Panc1 (cell line): ENCODE measurements at regions not wholly inside any gene's neighbourhood (a gene's known extent, or its start where the extent isn't known, plus 50 kb on each side); places are given as distances from the start of the nearest gene placed in this dataset.

ENCODE experiments used
- ATAC-seq: fragments of 200-7000 bp; cut with Tn5 transposase; 2 replicates; pipeline ENCODE4 v1.9.1; 2020; ENCODE audit warnings: mild to moderate bottlenecking, moderate library complexity
- BruUV-seq: library from RNA; stranded (reverse); fragments of 400-500 nt; replicated peaks from 2 replicates; lab custom pipeline; 2021; lab: Mats Ljungman, UMichigan
- CTCF ChIA-PET: fragments of 300-600 bp; sonication (Branson Sonifier 250); formaldehyde crosslinking; loops from one replicate; lab custom pipeline; 2022; ENCODE audit warnings: antibody characterized with exemption; lab: Charles Lee
- POLR2A ChIA-PET: fragments of 300-600 bp; sonication (Branson Sonifier 250); formaldehyde crosslinking; loops from one replicate; lab custom pipeline; 2022; ENCODE audit warnings: antibody characterized with exemption; lab: Charles Lee
- DNase-seq: peaks from one replicate; pipeline ENCODE4 v3.0.0-alpha.2; 2010; ENCODE audit warnings: low read depth, low spot score
- H3K27ac ChIP-seq: 2 replicates; pipeline ENCODE4 v1.5.1; 2011; ENCODE audit warnings: mild to moderate bottlenecking, low read length, inconsistent platforms
- H3K27me3 ChIP-seq: fragments of 200-500 bp; sonication (Bioruptor generic); 2 replicates; pipeline ENCODE4 v1.6.0; 2014; ENCODE audit warnings: low read length, inconsistent platforms; ENCODE audit not compliant: control insufficient read depth, insufficient read depth
- H3K36me3 ChIP-seq: fragments of 200-500 bp; sonication (Bioruptor generic); 2 replicates; pipeline ENCODE4 v1.5.1; 2014; ENCODE audit warnings: inconsistent platforms, mild to moderate bottlenecking, low read length, moderate library complexity; ENCODE audit not compliant: control insufficient read depth, insufficient read depth
- H3K4me1 ChIP-seq: 2 replicates; pipeline ENCODE4 v1.5.1; 2011; ENCODE audit warnings: inconsistent platforms, mild to moderate bottlenecking, low read length, moderate library complexity; ENCODE audit not compliant: control insufficient read depth, insufficient read depth
- H3K4me3 ChIP-seq, 2 experiments: 2 replicates each; pipeline ENCODE4 v1.5.1; 2011 to 2012; ENCODE audit warnings: low read depth in 2 of 2, low read length in 2 of 2, mild to moderate bottlenecking in 2 of 2, inconsistent platforms in 1 of 2, moderate library complexity in 1 of 2
- H3K9me3 ChIP-seq: fragments of 200-500 bp; sonication (Bioruptor generic); 2 replicates; pipeline ENCODE4 v1.5.1; 2014; ENCODE audit warnings: low read depth, mild to moderate bottlenecking, inconsistent platforms, low read length, moderate library complexity; ENCODE audit not compliant: control insufficient read depth, insufficient read depth
- POLR2AphosphoS5 ChIP-seq: IDR thresholded peaks from 2 replicates; pipeline ENCODE4 v1.6.1; 2012; ENCODE audit warnings: mild to moderate bottlenecking, low read depth, low read length, moderate library complexity
- SIN3A ChIP-seq: IDR thresholded peaks from 2 replicates; pipeline ENCODE4 v1.6.1; 2012; ENCODE audit warnings: low read depth, mild to moderate bottlenecking, low read length, moderate library complexity, borderline replicate concordance; ENCODE audit not compliant: insufficient read depth
- TCF7L2 ChIP-seq: IDR thresholded peaks from 2 replicates; pipeline ENCODE4 v1.6.1; 2011; ENCODE audit warnings: mild to moderate bottlenecking, low read depth, low read length, inconsistent platforms
- in situ Hi-C: cut with HindIII; loops from 2 replicates; pipeline ENCODE4 v1.10.0; 2016; ENCODE audit warnings: low sequenced_read_pairs, low pct_unique_long_range_greater_than_20kb
- intact Hi-C: fragments of 100-400 bp; cut with micrococcal nuclease; formaldehyde crosslinking; loops from one replicate; pipeline ENCODE4 v1.10.0; 2022; ENCODE audit not compliant: unreplicated experiment
- TF ChIP-seq, protein P1 (sequence below), 2 experiments: IDR thresholded peaks; 2 replicates each; pipeline ENCODE4 v1.6.1; 2011 to 2012; ENCODE audit warnings: low read depth in 2 of 2, control low read depth in 1 of 2, low read length in 1 of 2, mild to moderate bottlenecking in 1 of 2, moderate library complexity in 1 of 2; ENCODE audit not compliant: insufficient read depth in 1 of 2
- TF ChIP-seq, protein P2 (sequence below): fragments of 450-650 bp; IDR thresholded peaks from 2 replicates; pipeline ENCODE4 v1.5.1; 2017; ENCODE audit warnings: mild to moderate bottlenecking

DNA sequence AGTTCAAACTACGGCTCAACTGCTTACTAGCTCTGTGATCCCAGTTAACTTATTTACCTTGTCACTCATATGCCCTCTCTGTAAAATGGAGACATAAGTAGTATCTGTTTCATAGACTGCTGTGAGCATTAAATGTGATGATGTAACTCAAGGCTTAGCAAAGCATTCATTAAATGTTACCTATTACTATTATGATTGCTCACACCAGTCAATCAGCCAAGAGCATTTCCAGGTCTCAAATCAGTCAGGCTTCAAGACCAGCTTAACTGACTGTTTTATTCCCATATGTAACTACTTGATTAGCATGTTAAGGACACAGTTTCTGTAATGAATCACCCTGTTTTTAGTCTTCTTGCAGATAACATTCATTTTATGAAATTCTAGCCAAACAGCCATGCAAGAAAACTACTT is 413.3 kb downstream of the MLLT3 start:
- TF ChIP-seq, protein P1, sequence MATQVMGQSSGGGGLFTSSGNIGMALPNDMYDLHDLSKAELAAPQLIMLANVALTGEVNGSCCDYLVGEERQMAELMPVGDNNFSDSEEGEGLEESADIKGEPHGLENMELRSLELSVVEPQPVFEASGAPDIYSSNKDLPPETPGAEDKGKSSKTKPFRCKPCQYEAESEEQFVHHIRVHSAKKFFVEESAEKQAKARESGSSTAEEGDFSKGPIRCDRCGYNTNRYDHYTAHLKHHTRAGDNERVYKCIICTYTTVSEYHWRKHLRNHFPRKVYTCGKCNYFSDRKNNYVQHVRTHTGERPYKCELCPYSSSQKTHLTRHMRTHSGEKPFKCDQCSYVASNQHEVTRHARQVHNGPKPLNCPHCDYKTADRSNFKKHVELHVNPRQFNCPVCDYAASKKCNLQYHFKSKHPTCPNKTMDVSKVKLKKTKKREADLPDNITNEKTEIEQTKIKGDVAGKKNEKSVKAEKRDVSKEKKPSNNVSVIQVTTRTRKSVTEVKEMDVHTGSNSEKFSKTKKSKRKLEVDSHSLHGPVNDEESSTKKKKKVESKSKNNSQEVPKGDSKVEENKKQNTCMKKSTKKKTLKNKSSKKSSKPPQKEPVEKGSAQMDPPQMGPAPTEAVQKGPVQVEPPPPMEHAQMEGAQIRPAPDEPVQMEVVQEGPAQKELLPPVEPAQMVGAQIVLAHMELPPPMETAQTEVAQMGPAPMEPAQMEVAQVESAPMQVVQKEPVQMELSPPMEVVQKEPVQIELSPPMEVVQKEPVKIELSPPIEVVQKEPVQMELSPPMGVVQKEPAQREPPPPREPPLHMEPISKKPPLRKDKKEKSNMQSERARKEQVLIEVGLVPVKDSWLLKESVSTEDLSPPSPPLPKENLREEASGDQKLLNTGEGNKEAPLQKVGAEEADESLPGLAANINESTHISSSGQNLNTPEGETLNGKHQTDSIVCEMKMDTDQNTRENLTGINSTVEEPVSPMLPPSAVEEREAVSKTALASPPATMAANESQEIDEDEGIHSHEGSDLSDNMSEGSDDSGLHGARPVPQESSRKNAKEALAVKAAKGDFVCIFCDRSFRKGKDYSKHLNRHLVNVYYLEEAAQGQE (IDR thresholded peaks at IDR 0.05; ENCODE audit: insufficient read depth in 1 of 2, low read depth in 2 of 2, low read length in 1 of 2), result no peak
- TF ChIP-seq SIN3A (no peak), POLR2AphosphoS5 (no peak), TCF7L2 (no peak)
- TF ChIP-seq, protein P2, sequence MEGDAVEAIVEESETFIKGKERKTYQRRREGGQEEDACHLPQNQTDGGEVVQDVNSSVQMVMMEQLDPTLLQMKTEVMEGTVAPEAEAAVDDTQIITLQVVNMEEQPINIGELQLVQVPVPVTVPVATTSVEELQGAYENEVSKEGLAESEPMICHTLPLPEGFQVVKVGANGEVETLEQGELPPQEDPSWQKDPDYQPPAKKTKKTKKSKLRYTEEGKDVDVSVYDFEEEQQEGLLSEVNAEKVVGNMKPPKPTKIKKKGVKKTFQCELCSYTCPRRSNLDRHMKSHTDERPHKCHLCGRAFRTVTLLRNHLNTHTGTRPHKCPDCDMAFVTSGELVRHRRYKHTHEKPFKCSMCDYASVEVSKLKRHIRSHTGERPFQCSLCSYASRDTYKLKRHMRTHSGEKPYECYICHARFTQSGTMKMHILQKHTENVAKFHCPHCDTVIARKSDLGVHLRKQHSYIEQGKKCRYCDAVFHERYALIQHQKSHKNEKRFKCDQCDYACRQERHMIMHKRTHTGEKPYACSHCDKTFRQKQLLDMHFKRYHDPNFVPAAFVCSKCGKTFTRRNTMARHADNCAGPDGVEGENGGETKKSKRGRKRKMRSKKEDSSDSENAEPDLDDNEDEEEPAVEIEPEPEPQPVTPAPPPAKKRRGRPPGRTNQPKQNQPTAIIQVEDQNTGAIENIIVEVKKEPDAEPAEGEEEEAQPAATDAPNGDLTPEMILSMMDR, result no peak
- no peaks in the 10 kb centered on the region for H3K4me1 ChIP-seq
- in situ Hi-C loops, result no loop called here
- H3K9me3 ChIP-seq, result no peaks in the 10 kb centered on the region
- H3K27ac ChIP-seq, result no peak overlapping the region
- intact Hi-C loops, result no loop called here
- H3K36me3 ChIP-seq, result no peaks in the 10 kb centered on the region
- CTCF ChIA-PET, result no interaction called here
- DNase-seq, result no peak
- H3K4me3 ChIP-seq, result no peak overlapping the region
- no TSS peak for BruUV-seq
- no peak for ATAC-seq
- POLR2A ChIA-PET, result no interaction called here
- H3K27me3 ChIP-seq, result no peaks in the 10 kb centered on the region

DNA sequence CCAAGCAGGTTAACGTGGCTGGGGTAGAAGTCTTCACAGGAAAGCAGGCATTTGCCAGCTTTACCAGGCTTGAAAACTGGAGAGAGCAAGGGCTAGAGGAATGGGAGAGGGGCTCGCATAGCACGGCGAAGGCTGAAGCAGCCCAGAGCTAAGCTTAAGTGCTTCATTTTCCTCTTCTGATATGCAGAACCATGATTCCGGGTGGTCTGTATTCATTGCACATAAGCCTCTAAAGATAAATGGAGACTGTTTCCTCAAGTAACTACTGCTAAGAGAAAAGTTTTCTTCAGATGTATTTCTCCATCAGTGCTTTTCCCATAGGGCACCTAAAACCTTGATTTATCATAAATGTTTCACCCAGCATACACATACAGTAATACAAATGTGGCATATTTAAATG is 414.1 kb downstream of the MLLT3 start:
- Histone ChIP-seq H3K36me3 (no peaks in the 10 kb centered on the region), H3K9me3 (no peaks in the 10 kb centered on the region), H3K27ac (no peak overlapping the region), H3K4me3 (no peak overlapping the region), H3K4me1 (no peaks in the 10 kb centered on the region), H3K27me3 (no peaks in the 10 kb centered on the region)
- TF ChIP-seq, protein P1 (IDR thresholded peaks at IDR 0.05; ENCODE audit: insufficient read depth in 1 of 2, low read depth in 2 of 2, low read length in 1 of 2), result no peak
- TF ChIP-seq TCF7L2 (no peak), POLR2AphosphoS5 (no peak), SIN3A (no peak)
- DNase-seq, result no peak
- CTCF ChIA-PET, result no interaction called here
- POLR2A ChIA-PET, result no interaction called here
- in situ Hi-C loops, result no loop called here
- intact Hi-C loops, result no loop called here
- BruUV-seq, result no TSS peak
- no peak for ATAC-seq
